ENCODE measurements at regions not wholly inside any gene's neighbourhood (a gene's known extent, or its start where the extent isn't known, plus 50 kb on each side); places are given as distances from the start of the nearest gene placed in this dataset.

GRCh38 chr15:97672586-97672985, 287.9 kb upstream of the ARRDC4 start:
- no peak for DNase-seq

GRCh38 chr15:97678656-97679055, 281.8 kb upstream of the ARRDC4 start:
- DNase-seq = no peak

GRCh38 chr15:97679106-97679688, 281.3 kb upstream of the ARRDC4 start:
- DNase-seq = no peak

GRCh38 chr15:97680606-97681220, 279.8 kb upstream of the ARRDC4 start:
- no peak for DNase-seq

GRCh38 chr15:97683831-97684230, 276.7 kb upstream of the ARRDC4 start:
- DNase-seq = no peak

- DNase-seq = no peak
These were observed 276.3 kb upstream of the ARRDC4 start for GRCh38 chr15:97684249-97684648.

GRCh38 chr15:97686324-97686723, 274.2 kb upstream of the ARRDC4 start:
- DNase-seq = no peak

- DNase-seq = no peak
These were observed 272.8 kb upstream of the ARRDC4 start for GRCh38 chr15:97687654-97688053.

GRCh38 chr15:97688177-97688576, 272.3 kb upstream of the ARRDC4 start:
- no peak for DNase-seq

- DNase-seq = no peak
These were observed 271.6 kb upstream of the ARRDC4 start for GRCh38 chr15:97688886-97689285.

GRCh38 chr15:97691078-97691477, 269.4 kb upstream of the ARRDC4 start:
- no peak for DNase-seq

GRCh38 chr15:97691799-97692198, 268.7 kb upstream of the ARRDC4 start:
- DNase-seq = no peak

- DNase-seq = no peak
These were observed 268.0 kb upstream of the ARRDC4 start for GRCh38 chr15:97692301-97693015.

- DNase-seq = no peak
These were observed 266.0 kb upstream of the ARRDC4 start for GRCh38 chr15:97694456-97694855.

GRCh38 chr15:97703400-97703799, 257.1 kb upstream of the ARRDC4 start:
- no peak for DNase-seq

- DNase-seq = no peak
These were observed 254.4 kb upstream of the ARRDC4 start for GRCh38 chr15:97706059-97706458.

- no peak for DNase-seq
These were observed 252.3 kb upstream of the ARRDC4 start for GRCh38 chr15:97708252-97708651.

- DNase-seq = no peak
These were observed 248.0 kb upstream of the ARRDC4 start for GRCh38 chr15:97712530-97712929.

- no peak for DNase-seq
These were observed 242.7 kb upstream of the ARRDC4 start for GRCh38 chr15:97717806-97718205.

GRCh38 chr15:97718509-97718908, 242.0 kb upstream of the ARRDC4 start:
- no peak for DNase-seq

GRCh38 chr15:97728791-97729190, 231.7 kb upstream of the ARRDC4 start:
- no peak for DNase-seq

GRCh38 chr15:97729270-97729669, 231.2 kb upstream of the ARRDC4 start:
- DNase-seq = no peak

- DNase-seq = no peak
These were observed 230.2 kb upstream of the ARRDC4 start for GRCh38 chr15:97730315-97730714.

- DNase-seq = no peak
These were observed 228.6 kb upstream of the ARRDC4 start for GRCh38 chr15:97731859-97732258.

- no peak for DNase-seq
These were observed 227.1 kb upstream of the ARRDC4 start for GRCh38 chr15:97733373-97733772.

Data from stimulated activated CD4-positive, alpha-beta T cell treated with anti-CD3 and anti-CD28 coated beads, Interleukin-4, amount 100 ng/mL, for 4 hours (primary cell).